H1 (cell line): ENCODE measurements at regions not wholly inside any gene's neighbourhood (a gene's known extent, or its start where the extent isn't known, plus 50 kb on each side); places are given as distances from the start of the nearest gene placed in this dataset.

Source experiments
- CTCF ChIA-PET: fragments of 300-600 bp; sonication (Branson Sonifier 250); formaldehyde crosslinking; loops from one replicate; lab custom pipeline; 2021; ENCODE audit not compliant: partially characterized antibody; lab: Charles Lee
- POLR2A ChIA-PET: fragments of 300-600 bp; sonication (Branson Sonifier 250); formaldehyde crosslinking; loops from one replicate; lab custom pipeline; 2021; ENCODE audit warnings: inconsistent platforms; ENCODE audit not compliant: partially characterized antibody; lab: Charles Lee
- DNase-seq, 2 experiments: peaks; one replicate each; pipeline versions ENCODE4 v3.0.0 to v3.0.0-alpha.2; 2010 to 2022; ENCODE audit warnings: low spot score in 2 of 2, low read depth in 1 of 2, mixed read lengths in 1 of 2
- FAIRE-seq: peaks from 2 replicates; lab custom pipeline; 2011; peaks lifted over from hg19 to GRCh38; lab: Jason Lieb, UNC
- H2AFZ ChIP-seq: 2 replicates; pipeline ENCODE4 v1.8.1; 2012; ENCODE audit warnings: low read length, inconsistent platforms
- H2AK5ac ChIP-seq: 2 replicates; pipeline ENCODE4 v1.6.1; 2013; ENCODE audit warnings: low read depth, low read length
- H2BK120ac ChIP-seq: replicated peaks from 2 replicates; pipeline ENCODE3; 2013; ENCODE audit warnings: low read depth, low read length, inconsistent platforms
- H2BK12ac ChIP-seq: 2 replicates; pipeline ENCODE4 v1.6.1; 2013; ENCODE audit warnings: low read depth, low read length
- H2BK15ac ChIP-seq: 2 replicates; pipeline ENCODE4 v1.6.1; 2013; ENCODE audit warnings: low read length
- H2BK20ac ChIP-seq: 2 replicates; pipeline ENCODE4 v1.6.1; 2013; ENCODE audit warnings: low read length
- H2BK5ac ChIP-seq: 2 replicates; pipeline ENCODE4 v1.6.1; 2013; ENCODE audit warnings: low read depth, low read length
- H3K14ac ChIP-seq: 2 replicates; pipeline ENCODE4 v1.6.1; 2013; ENCODE audit warnings: inconsistent platforms; ENCODE audit not compliant: insufficient read length
- H3K18ac ChIP-seq: 2 replicates; pipeline ENCODE4 v1.6.1; 2013; ENCODE audit warnings: low read length; ENCODE audit errors: extremely low read depth
- H3K23ac ChIP-seq: 2 replicates; pipeline ENCODE4 v1.6.1; 2013; ENCODE audit warnings: inconsistent platforms; ENCODE audit not compliant: insufficient read length
- H3K23me2 ChIP-seq: 2 replicates; pipeline ENCODE4 v1.6.1; 2013; ENCODE audit warnings: low read depth, low read length
- H3K27ac ChIP-seq: 2 replicates; pipeline ENCODE4 v1.6.1; 2011; ENCODE audit warnings: low read depth, low read length, inconsistent platforms
- H3K27me3 ChIP-seq, 4 experiments: replicated peaks in 1 of 4; 1 replicate in 1 of 4; 2 replicates in 3 of 4; pipeline versions ENCODE4 v1.6.1 to v1.8.1; 2011 to 2013; ENCODE audit warnings: low read length in 3 of 4, mild to moderate bottlenecking in 3 of 4, inconsistent platforms in 2 of 4, mixed read lengths in 2 of 4, moderate library complexity in 1 of 4; ENCODE audit not compliant: control insufficient read depth in 3 of 4, insufficient read depth in 3 of 4; ENCODE audit errors: extremely low read depth in 1 of 4
- H3K36me3 ChIP-seq, 4 experiments: 2 replicates each; pipeline versions ENCODE4 v1.6.1 to v1.8.1; 2011 to 2013; ENCODE audit warnings: mild to moderate bottlenecking in 4 of 4, low read length in 3 of 4, moderate library complexity in 2 of 4, control low read depth in 1 of 4, inconsistent platforms in 1 of 4; ENCODE audit not compliant: insufficient read depth in 4 of 4, control insufficient read depth in 2 of 4
- H3K4ac ChIP-seq: replicated peaks from 2 replicates; pipeline ENCODE3; 2013; ENCODE audit warnings: low read length, low read depth, mixed read lengths, inconsistent platforms; ENCODE audit not compliant: insufficient read length
- H3K4me1 ChIP-seq, 4 experiments: replicated peaks in 1 of 4; 1 replicate in 1 of 4; 2 replicates in 3 of 4; pipeline versions ENCODE4 v1.6.1 to v1.8.1; 2011 to 2013; ENCODE audit warnings: low read length in 3 of 4, inconsistent platforms in 2 of 4, mixed read lengths in 1 of 4; ENCODE audit not compliant: insufficient read depth in 4 of 4, control insufficient read depth in 3 of 4
- H3K4me2 ChIP-seq, 2 experiments: 2 replicates each; pipeline versions ENCODE4 v1.6.1 to v1.8.1; 2011 to 2013; ENCODE audit warnings: low read depth in 2 of 2, low read length in 2 of 2, control low read depth in 1 of 2, inconsistent platforms in 1 of 2, mild to moderate bottlenecking in 1 of 2; ENCODE audit not compliant: insufficient read depth in 1 of 2
- H3K4me3 ChIP-seq, 4 experiments: fragments of 200-600, 300-600 bp in 1 of 4; sonication (generic), shearing (Covaris generic), sonication (Bioruptor Twin) in 1 of 4; 2 replicates each; pipeline versions ENCODE4 v1.5.1 to v1.8.1; 2011 to 2016; ENCODE audit warnings: low read length in 4 of 4, low read depth in 3 of 4, control low read depth in 2 of 4, inconsistent platforms in 2 of 4, mild to moderate bottlenecking in 2 of 4, mixed read lengths in 1 of 4, moderate library complexity in 1 of 4; ENCODE audit not compliant: insufficient read depth in 2 of 4; ENCODE audit errors: extremely low read depth in 1 of 4
- H3K56ac ChIP-seq: replicated peaks from 2 replicates; pipeline ENCODE3; 2013; ENCODE audit warnings: low read depth, mild to moderate bottlenecking, mixed read lengths, low read length, inconsistent platforms; ENCODE audit not compliant: insufficient read length
- H3K79me1 ChIP-seq: 2 replicates; pipeline ENCODE4 v1.6.1; 2013; ENCODE audit warnings: low read depth, low read length, control low read depth
- H3K79me2 ChIP-seq, 2 experiments: 2 replicates each; pipeline versions ENCODE4 v1.6.1 to v1.8.1; 2012 to 2013; ENCODE audit warnings: low read length in 2 of 2, mild to moderate bottlenecking in 2 of 2, inconsistent platforms in 1 of 2; ENCODE audit not compliant: insufficient read depth in 2 of 2, control insufficient read depth in 1 of 2
- H3K9ac ChIP-seq, 4 experiments: replicated peaks in 1 of 4; 1 replicate in 1 of 4; 2 replicates in 3 of 4; pipeline versions ENCODE4 v1.6.1 to v1.8.1; 2011 to 2013; ENCODE audit warnings: low read depth in 3 of 4, low read length in 3 of 4, control low read depth in 2 of 4, mild to moderate bottlenecking in 2 of 4, moderate library complexity in 2 of 4, inconsistent platforms in 1 of 4; ENCODE audit errors: extremely low read depth in 1 of 4
- H3K9me3 ChIP-seq, 2 experiments: 2 replicates each; pipeline versions ENCODE4 v1.6.1 to v1.8.1; 2012 to 2013; ENCODE audit warnings: mild to moderate bottlenecking in 2 of 2, moderate library complexity in 2 of 2, control low read depth in 1 of 2, inconsistent platforms in 1 of 2, low read depth in 1 of 2, low read length in 1 of 2, mixed read lengths in 1 of 2; ENCODE audit not compliant: insufficient read depth in 2 of 2
- H4K20me1 ChIP-seq, 2 experiments: replicated peaks in 1 of 2; 2 replicates each; pipeline versions ENCODE3 to v1.8.1; 2011 to 2013; ENCODE audit warnings: inconsistent platforms in 2 of 2, low read length in 2 of 2, mild to moderate bottlenecking in 1 of 2; ENCODE audit not compliant: insufficient read depth in 2 of 2, control insufficient read depth in 1 of 2
- H4K5ac ChIP-seq: 2 replicates; pipeline ENCODE4 v1.6.1; 2013; ENCODE audit warnings: low read length, low read depth, mixed read lengths, inconsistent platforms; ENCODE audit not compliant: insufficient read length
- H4K8ac ChIP-seq: 2 replicates; pipeline ENCODE4 v1.8.0; 2013; ENCODE audit warnings: mild to moderate bottlenecking, moderate library complexity, low read length, inconsistent platforms; ENCODE audit not compliant: insufficient read depth; ENCODE audit errors: extremely low read depth
- H4K91ac ChIP-seq: replicated peaks from 2 replicates; pipeline ENCODE3; 2013; ENCODE audit warnings: low read length, mixed read lengths, inconsistent platforms; ENCODE audit not compliant: insufficient read length
- ASH2L ChIP-seq: fragments of 200-600, 300-600 bp; sonication (generic); IDR thresholded peaks from one replicate; pipeline ENCODE4 v1.7.1; 2017; ENCODE audit warnings: low read length
- POLR2A ChIP-seq, 2 experiments: IDR thresholded peaks; 1 replicate in 1 of 2; 2 replicates in 1 of 2; pipeline ENCODE4 v1.6.1; 2011; ENCODE audit warnings: low read depth in 2 of 2, low read length in 2 of 2, mild to moderate bottlenecking in 2 of 2; ENCODE audit errors: control extremely low read depth in 1 of 2
- POLR2AphosphoS5 ChIP-seq: IDR thresholded peaks from 2 replicates; pipeline ENCODE4 v1.6.1; 2011; ENCODE audit warnings: low read depth, low read length
- RFX5 ChIP-seq: IDR thresholded peaks from 2 replicates; pipeline ENCODE4 v1.6.1; 2011; ENCODE audit warnings: low read depth, low read length, improper control_type of control experiment, borderline replicate concordance
- RNF2 ChIP-seq: fragments of 200-900, 300-1000 bp; sonication (generic); IDR thresholded peaks from 2 replicates; pipeline ENCODE4 v1.7.1; 2016; ENCODE audit warnings: borderline replicate concordance, low read depth, mild to moderate bottlenecking, antibody characterized with exemption, low read length; ENCODE audit not compliant: poor library complexity, severe bottlenecking; ENCODE audit errors: missing control alignments
- SAP30 ChIP-seq: fragments of 300-600 bp; sonication (generic); IDR thresholded peaks from 2 replicates; pipeline ENCODE4 v1.7.1; 2012; ENCODE audit warnings: low read length, moderate library complexity, mild to moderate bottlenecking, inconsistent platforms; ENCODE audit not compliant: insufficient read depth, insufficient replicate concordance
- SP2 ChIP-seq: IDR thresholded peaks from 2 replicates; pipeline ENCODE4 v1.6.1; 2012; ENCODE audit warnings: mild to moderate bottlenecking, low read length, inconsistent platforms
- SRF ChIP-seq: IDR thresholded peaks from 2 replicates; pipeline ENCODE4 v1.6.1; 2011; ENCODE audit warnings: mild to moderate bottlenecking, low read depth, low read length, moderate library complexity
- SUZ12 ChIP-seq: fragments of 200-600 bp; sonication (generic); IDR thresholded peaks from 2 replicates; pipeline ENCODE4 v1.6.1; 2012; ENCODE audit warnings: mild to moderate bottlenecking, inconsistent platforms, low read length, moderate library complexity, mixed read lengths
- TEAD4 ChIP-seq: IDR thresholded peaks from 2 replicates; pipeline ENCODE4 v1.6.1; 2012; ENCODE audit warnings: low read depth, low read length, inconsistent platforms, mixed read lengths
- YY1 ChIP-seq: IDR thresholded peaks from 2 replicates; pipeline ENCODE4 v1.6.1; 2011; ENCODE audit warnings: low read depth, mild to moderate bottlenecking, low read length
- WGBS, 2 experiments: shearing (Covaris generic) in 1 of 2; methylation state at CpG; one replicate each; pipeline versions ENCODE4 v1.1.6 to v1.1.7; 2013 to 2015; ENCODE audit warnings: low lambda C conversion rate in 2 of 2, mixed read lengths in 2 of 2, inconsistent platforms in 1 of 2, low coverage in 1 of 2, missing lambda C conversion rate in 1 of 2; ENCODE audit not compliant: insufficient replicate concordance in 2 of 2, insufficient coverage in 1 of 2, insufficient read length in 1 of 2; ENCODE audit errors: extremely low coverage in 1 of 2, missing lambda C conversion rate in 1 of 2; 5-methylcytosine and 5-hydroxymethylcytosine counted together
- TF ChIP-seq, protein P1 (sequence below): IDR thresholded peaks from 2 replicates; pipeline ENCODE4 v1.6.1; 2012; ENCODE audit warnings: low read length, inconsistent platforms
- TF ChIP-seq, protein P2 (sequence below): IDR thresholded peaks from 2 replicates; pipeline ENCODE4 v1.6.1; 2011; ENCODE audit warnings: low read depth, mild to moderate bottlenecking, low read length; ENCODE audit not compliant: insufficient read depth

DNA sequence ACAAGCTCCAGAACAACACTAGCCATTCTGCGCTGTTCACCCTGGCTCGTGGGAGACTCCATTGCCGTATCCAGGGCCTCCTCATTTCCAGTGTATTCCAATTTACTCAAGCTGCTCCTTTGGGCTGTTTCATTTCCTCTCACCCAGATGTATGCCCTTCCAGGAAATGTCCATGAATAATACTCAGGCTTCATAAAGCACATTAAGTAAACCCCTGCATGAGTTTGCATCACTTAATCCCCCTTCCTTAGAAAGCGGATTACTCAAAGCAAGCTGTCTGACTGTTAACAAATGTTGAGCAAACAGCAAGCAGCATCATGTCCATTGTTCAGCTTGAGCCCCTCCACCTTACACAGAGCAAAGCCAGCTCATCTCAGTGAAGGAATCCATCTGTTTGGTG lies 403.6 kb upstream of the PBX1 start:
- Histone ChIP-seq H4K20me1 (no peaks in the 10 kb centered on the region), H3K23ac (no peak overlapping the region), H3K36me3 (no peaks in the 10 kb centered on the region), H3K18ac (no peak overlapping the region), H3K27ac (no peak overlapping the region), H3K4me2 (no peak overlapping the region), H3K79me2 (no peaks in the 10 kb centered on the region), H3K9ac (no peak overlapping the region), H4K5ac (no peak overlapping the region), H3K79me1 (no peaks in the 10 kb centered on the region), H3K14ac (no peak overlapping the region), H3K23me2 (no peaks in the 10 kb centered on the region), H3K4me1 (no peaks in the 10 kb centered on the region; a peak in 1 of 7 replicates), H2BK20ac (no peak overlapping the region), H2BK15ac (no peak overlapping the region), H2AK5ac (no peak overlapping the region), H3K56ac (no peak overlapping the region), H4K91ac (no peak overlapping the region), H3K9me3 (no peaks in the 10 kb centered on the region), H3K4ac (no peak overlapping the region), H4K8ac (no peak overlapping the region), H3K27me3 (no peaks in the 10 kb centered on the region), H2BK120ac (no peak overlapping the region), H2BK5ac (no peak overlapping the region), H2AFZ (no peak overlapping the region), H3K4me3 (no peak overlapping the region), H2BK12ac (no peak overlapping the region)
- FAIRE-seq (no peak), DNase-seq (no peak)
- ChIA-PET POLR2A (interaction anchor here (0.6 kb wide), 1 partner anchor 184 kb away, joined by 4 read pairs; no protein-coding TSS in a partner anchor), CTCF (interaction anchor here (0.6 kb wide), 1 partner anchor 14 kb away, joined by 3 read pairs; no protein-coding TSS in a partner anchor)
- 70% methylated on average over 4 of the region's 4 CpGs; no CpG with 5 or more reads in 1 of the 2 experiments for WGBS, 2 experiments
- TF ChIP-seq SAP30, result no peak
- TF ChIP-seq POLR2A (IDR thresholded peaks at IDR 0.05; ENCODE audit: control extremely low read depth in 1 of 2, low read depth in 2 of 2, low read length in 2 of 2), result no peak
- TF ChIP-seq, protein P1, sequence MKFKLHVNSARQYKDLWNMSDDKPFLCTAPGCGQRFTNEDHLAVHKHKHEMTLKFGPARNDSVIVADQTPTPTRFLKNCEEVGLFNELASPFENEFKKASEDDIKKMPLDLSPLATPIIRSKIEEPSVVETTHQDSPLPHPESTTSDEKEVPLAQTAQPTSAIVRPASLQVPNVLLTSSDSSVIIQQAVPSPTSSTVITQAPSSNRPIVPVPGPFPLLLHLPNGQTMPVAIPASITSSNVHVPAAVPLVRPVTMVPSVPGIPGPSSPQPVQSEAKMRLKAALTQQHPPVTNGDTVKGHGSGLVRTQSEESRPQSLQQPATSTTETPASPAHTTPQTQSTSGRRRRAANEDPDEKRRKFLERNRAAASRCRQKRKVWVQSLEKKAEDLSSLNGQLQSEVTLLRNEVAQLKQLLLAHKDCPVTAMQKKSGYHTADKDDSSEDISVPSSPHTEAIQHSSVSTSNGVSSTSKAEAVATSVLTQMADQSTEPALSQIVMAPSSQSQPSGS, result no peak
- no peak for TF ChIP-seq YY1
- no peak for TF ChIP-seq RNF2
- TF ChIP-seq RFX5, result no peak
- no peak for TF ChIP-seq SP2
- TF ChIP-seq, protein P2, sequence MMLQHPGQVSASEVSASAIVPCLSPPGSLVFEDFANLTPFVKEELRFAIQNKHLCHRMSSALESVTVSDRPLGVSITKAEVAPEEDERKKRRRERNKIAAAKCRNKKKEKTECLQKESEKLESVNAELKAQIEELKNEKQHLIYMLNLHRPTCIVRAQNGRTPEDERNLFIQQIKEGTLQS, result no peak
- no peak for TF ChIP-seq TEAD4
- no peak for TF ChIP-seq POLR2AphosphoS5
- no peak for TF ChIP-seq ASH2L
- TF ChIP-seq SRF, result no peak
- no peak for TF ChIP-seq SUZ12
